ENCODE measurements at regions not wholly inside any gene's neighbourhood (a gene's known extent, or its start where the extent isn't known, plus 50 kb on each side); places are given as distances from the start of the nearest gene placed in this dataset.

- H3K36me3 Mint-ChIP-seq (ENCODE audit: low read depth), result no peaks in the 10 kb centered on the region
- no peak overlapping the region for H3K27ac Mint-ChIP-seq
- TF ChIP-seq, protein P1, sequence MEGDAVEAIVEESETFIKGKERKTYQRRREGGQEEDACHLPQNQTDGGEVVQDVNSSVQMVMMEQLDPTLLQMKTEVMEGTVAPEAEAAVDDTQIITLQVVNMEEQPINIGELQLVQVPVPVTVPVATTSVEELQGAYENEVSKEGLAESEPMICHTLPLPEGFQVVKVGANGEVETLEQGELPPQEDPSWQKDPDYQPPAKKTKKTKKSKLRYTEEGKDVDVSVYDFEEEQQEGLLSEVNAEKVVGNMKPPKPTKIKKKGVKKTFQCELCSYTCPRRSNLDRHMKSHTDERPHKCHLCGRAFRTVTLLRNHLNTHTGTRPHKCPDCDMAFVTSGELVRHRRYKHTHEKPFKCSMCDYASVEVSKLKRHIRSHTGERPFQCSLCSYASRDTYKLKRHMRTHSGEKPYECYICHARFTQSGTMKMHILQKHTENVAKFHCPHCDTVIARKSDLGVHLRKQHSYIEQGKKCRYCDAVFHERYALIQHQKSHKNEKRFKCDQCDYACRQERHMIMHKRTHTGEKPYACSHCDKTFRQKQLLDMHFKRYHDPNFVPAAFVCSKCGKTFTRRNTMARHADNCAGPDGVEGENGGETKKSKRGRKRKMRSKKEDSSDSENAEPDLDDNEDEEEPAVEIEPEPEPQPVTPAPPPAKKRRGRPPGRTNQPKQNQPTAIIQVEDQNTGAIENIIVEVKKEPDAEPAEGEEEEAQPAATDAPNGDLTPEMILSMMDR (IDR thresholded peaks at IDR 0.05), result no peak
- DNase-seq, result no peak
- H3K27me3 Mint-ChIP-seq (ENCODE audit: low read depth, poor library complexity), result no peaks in the 10 kb centered on the region
- H3K9me3 Mint-ChIP-seq, result peaks cover 9% of the 10 kb centered on the region
- H3K4me3 Mint-ChIP-seq, result no peak overlapping the region
- H3K4me1 Mint-ChIP-seq, result peaks cover 8% of the 10 kb centered on the region
Measured at GRCh38 chr2:52454962-52455361, 1312.6 kb upstream of the CHAC2 start.

- H3K27ac Mint-ChIP-seq, result no peak overlapping the region
- no peak overlapping the region for H3K4me3 Mint-ChIP-seq
- peaks cover 8% of the 10 kb centered on the region for H3K4me1 Mint-ChIP-seq
- no peaks in the 10 kb centered on the region for H3K36me3 Mint-ChIP-seq (ENCODE audit: low read depth)
- H3K27me3 Mint-ChIP-seq (ENCODE audit: low read depth, poor library complexity), result no peaks in the 10 kb centered on the region
- peaks cover 4% of the 10 kb centered on the region for H3K9me3 Mint-ChIP-seq
- DNase-seq, result no peak
- TF ChIP-seq, protein P1 (IDR thresholded peaks at IDR 0.05), result no peak
Measured at GRCh38 chr2:52452201-52452600, 1315.4 kb upstream of the CHAC2 start.

DNA sequence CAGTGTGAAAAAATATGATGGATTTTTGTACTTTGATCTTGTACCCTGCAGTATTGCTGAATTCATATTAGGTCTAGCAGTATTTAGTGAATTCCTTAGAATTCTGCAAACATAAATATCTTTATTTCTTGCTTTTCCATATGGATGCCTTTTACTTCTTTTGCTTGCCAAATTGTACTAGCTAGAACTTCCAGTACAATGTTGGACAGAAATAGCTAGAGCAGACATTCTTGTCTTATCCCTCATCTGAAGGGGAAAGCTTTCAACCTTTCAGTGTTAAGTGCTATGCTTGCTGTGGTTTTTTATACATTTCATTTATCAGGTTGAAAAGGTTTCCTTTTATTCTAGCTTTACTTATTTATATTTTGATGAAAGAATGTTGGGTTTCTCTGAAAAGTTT, 1321.9 kb upstream of the CHAC2 start:
- no peaks in the 10 kb centered on the region for H3K4me1 Mint-ChIP-seq
- H3K9me3 Mint-ChIP-seq, result peaks cover 4% of the 10 kb centered on the region
- DNase-seq, result no peak
- TF ChIP-seq, protein P1 (IDR thresholded peaks at IDR 0.05), result no peak
- no peak overlapping the region for H3K4me3 Mint-ChIP-seq
- H3K27ac Mint-ChIP-seq, result no peak overlapping the region
- H3K36me3 Mint-ChIP-seq (ENCODE audit: low read depth), result no peaks in the 10 kb centered on the region
- H3K27me3 Mint-ChIP-seq (ENCODE audit: low read depth, poor library complexity), result no peaks in the 10 kb centered on the region

DNA sequence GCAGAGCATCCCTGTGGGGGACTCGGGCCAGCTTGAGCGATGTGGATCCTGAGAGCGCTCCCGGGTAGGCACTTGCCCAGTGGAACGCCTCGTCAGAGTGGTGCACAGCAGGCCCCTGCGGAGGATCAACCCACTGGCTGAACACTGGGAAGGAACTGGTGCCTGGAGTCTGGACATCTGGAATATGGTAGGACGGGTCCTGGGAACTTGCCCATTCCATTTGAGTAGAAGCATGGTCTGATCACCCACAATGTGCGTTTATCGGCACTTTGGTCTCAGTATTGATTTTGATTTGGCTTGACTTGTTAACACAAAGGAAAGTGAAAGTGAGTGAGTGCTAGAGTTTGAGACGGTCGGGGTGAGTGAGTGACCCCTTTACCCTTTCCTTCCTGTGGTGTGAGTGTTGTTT, 1336.2 kb upstream of the CHAC2 start:
- no peak for DNase-seq
- Mint-ChIP-seq H3K36me3 (ENCODE audit: low read depth) (no peaks in the 10 kb centered on the region), H3K27me3 (ENCODE audit: low read depth, poor library complexity) (peaks cover 4% of the 10 kb centered on the region), H3K9me3 (peaks cover 3% of the 10 kb centered on the region), H3K4me1 (peaks cover 5% of the 10 kb centered on the region), H3K27ac (no peak overlapping the region), H3K4me3 (no peak overlapping the region)
- TF ChIP-seq, protein P1 (IDR thresholded peaks at IDR 0.05), result no peak

- TF ChIP-seq, protein P1 (IDR thresholded peaks at IDR 0.05), result no peak
- Mint-ChIP-seq H3K27me3 (ENCODE audit: low read depth, poor library complexity) (no peaks in the 10 kb centered on the region), H3K9me3 (peaks cover 3% of the 10 kb centered on the region), H3K4me3 (no peak overlapping the region), H3K27ac (no peak overlapping the region), H3K36me3 (ENCODE audit: low read depth) (no peaks in the 10 kb centered on the region), H3K4me1 (peaks cover 5% of the 10 kb centered on the region)
- no peak for DNase-seq
Measured at GRCh38 chr2:52429740-52430139, 1337.9 kb upstream of the CHAC2 start.

- Mint-ChIP-seq H3K27ac (no peak overlapping the region), H3K9me3 (peaks cover 3% of the 10 kb centered on the region), H3K4me1 (peaks cover 5% of the 10 kb centered on the region), H3K36me3 (ENCODE audit: low read depth) (no peaks in the 10 kb centered on the region), H3K27me3 (ENCODE audit: low read depth, poor library complexity) (no peaks in the 10 kb centered on the region), H3K4me3 (no peak overlapping the region)
- TF ChIP-seq, protein P1 (IDR thresholded peaks at IDR 0.05), result no peak
- no peak for DNase-seq
Measured at GRCh38 chr2:52429171-52429570, 1338.4 kb upstream of the CHAC2 start.
